Esophagus muscularis mucosa (tissue), 4 donors: ENCODE measurements at regions not wholly inside any gene's neighbourhood (a gene's known extent, or its start where the extent isn't known, plus 50 kb on each side); places are given as distances from the start of the nearest gene placed in this dataset.

Source experiments
- CTCF ChIP-seq, 3 experiments: fragments of 200-600 bp in 2 of 3; fragments of 450-650 bp in 1 of 3; sonication (generic) in 2 of 3; IDR thresholded peaks; one replicate each; pipeline ENCODE4 v1.5.1; 2017 to 2019; ENCODE audit warnings: antibody characterized with exemption in 3 of 3, mild to moderate bottlenecking in 2 of 3, moderate library complexity in 1 of 3
- EP300 ChIP-seq: sonication (generic); formaldehyde crosslinking; IDR thresholded peaks from one replicate; pipeline ENCODE4 v1.6.1; 2017; ENCODE audit warnings: antibody characterized with exemption
- POLR2A ChIP-seq: fragments of 450-650 bp; IDR thresholded peaks from one replicate; pipeline ENCODE4 v1.6.1; 2017; ENCODE audit warnings: antibody characterized with exemption, moderate library complexity, mild to moderate bottlenecking, low read depth
- POLR2AphosphoS5 ChIP-seq, 2 donors: sonication (generic); formaldehyde crosslinking; IDR thresholded peaks; one replicate each; pipeline ENCODE4 v1.6.1; 2017; ENCODE audit warnings: antibody characterized with exemption in 2 of 2

GRCh38 chr11:37642296-37642695, 1044.3 kb upstream of the RAG2 start:
- no peak for TF ChIP-seq CTCF (IDR thresholded peaks at IDR 0.05)
- no peak for TF ChIP-seq POLR2A
- TF ChIP-seq POLR2AphosphoS5 (IDR thresholded peaks at IDR 0.05) = no peak
- TF ChIP-seq EP300 = no peak
